ENCODE measurements at regions not wholly inside any gene's neighbourhood (a gene's known extent, or its start where the extent isn't known, plus 50 kb on each side); places are given as distances from the start of the nearest gene placed in this dataset.

DNA sequence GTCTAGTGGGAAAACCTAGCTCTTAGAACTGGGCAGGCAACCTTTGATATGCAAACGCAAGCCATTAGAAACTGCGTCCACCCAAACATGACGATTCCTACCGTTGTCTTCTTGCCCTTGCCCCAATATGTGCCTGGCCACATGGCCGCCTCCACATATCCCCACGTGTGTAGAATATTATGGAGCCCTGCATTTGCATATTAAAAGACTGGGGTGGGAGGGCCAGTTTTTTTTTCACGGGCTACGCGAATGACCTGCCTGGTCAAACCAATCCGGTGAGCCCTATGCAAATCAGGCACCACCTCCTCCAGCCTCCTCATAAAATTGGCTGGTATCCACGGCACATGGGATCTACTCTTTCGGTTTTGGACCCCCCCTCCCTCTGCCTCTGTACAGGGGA, 381.0 kb upstream of the RGMA start:
- DNase-seq: no peak

- peak; percentile 86 for DNase-seq
Measured at GRCh38 chr15:93467337-93467736, 378.3 kb upstream of the RGMA start.

GRCh38 chr15:93466380-93466779, 377.4 kb upstream of the RGMA start:
- no peak for DNase-seq

- no peak for DNase-seq
Measured at GRCh38 chr15:93462690-93463089, 373.7 kb upstream of the RGMA start.

DNA sequence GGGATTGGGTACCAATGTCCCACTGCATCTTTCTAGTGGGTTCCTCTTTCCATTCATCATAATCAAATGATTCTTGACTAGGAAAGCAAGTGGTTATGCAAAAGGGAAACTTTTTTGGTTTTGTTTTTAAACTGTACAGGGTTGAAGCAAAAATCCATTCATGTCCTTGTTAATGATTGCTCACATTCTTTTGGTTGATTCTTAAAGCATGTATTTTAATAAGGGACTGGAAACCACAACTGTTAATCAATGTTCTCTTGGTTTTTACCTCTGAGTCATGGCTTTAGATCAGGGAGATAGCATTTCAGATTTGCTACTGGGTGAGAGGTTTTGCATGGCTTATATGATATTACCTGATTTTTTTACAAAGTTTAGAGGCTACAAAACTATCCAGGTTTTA, 371.7 kb upstream of the RGMA start:
- DNase-seq: no peak

- no peak for DNase-seq
Measured at GRCh38 chr15:93459396-93459795, 370.4 kb upstream of the RGMA start.

GRCh38 chr15:93458597-93458996, 369.6 kb upstream of the RGMA start:
- no peak for DNase-seq

GRCh38 chr15:93454788-93455187, 365.8 kb upstream of the RGMA start:
- no peak for DNase-seq

DNA sequence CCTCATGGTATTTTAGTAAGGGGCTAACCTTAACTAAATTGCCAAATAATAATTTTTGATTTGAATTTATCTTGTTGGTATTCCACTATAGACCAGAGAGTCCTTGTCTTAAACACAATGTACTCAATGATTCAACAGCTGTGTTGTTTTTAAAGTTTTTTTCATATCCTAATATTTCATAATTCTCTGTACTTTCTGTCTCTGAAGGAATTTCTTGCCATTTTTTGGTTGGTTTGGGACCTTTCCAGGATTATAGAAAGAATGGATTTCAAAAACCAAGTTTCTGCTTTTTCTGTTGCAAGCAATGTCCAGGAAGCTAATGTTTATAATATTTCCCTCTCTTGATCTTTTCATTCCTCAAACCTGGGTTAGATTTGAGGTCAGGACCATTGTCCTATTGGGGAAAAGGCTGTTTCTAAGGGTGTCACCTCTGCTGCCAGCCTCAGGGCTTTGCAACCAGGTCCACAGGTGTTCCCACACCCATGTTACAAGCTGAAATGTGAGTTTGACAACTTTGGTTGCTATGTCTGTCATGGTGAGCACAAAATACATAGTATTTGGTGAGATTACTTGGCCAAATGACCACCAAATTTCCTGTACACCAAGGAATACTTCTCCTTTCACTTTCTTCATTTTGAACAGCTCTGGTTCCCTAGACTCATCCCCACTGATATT, 363.7 kb upstream of the RGMA start:
- no peak for DNase-seq

DNA sequence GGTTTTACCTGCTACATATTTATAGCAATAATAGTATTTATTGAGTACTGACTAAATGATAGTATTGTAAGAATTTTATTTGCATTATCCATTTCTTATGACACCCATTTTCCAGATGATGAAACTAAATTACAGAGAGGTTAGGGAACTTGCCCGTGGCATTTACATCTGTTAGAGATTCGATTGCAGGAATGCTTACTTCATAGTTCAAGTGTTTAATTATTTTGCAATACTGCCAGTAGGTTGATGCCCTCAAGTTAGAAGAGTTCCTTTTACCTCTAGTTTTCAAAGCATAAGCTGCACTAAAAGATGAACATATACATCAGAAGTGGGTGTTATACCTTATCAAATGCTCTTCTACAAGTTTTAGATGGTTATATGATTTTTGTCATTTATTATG, 362.8 kb upstream of the RGMA start:
- no peak for DNase-seq

DNA sequence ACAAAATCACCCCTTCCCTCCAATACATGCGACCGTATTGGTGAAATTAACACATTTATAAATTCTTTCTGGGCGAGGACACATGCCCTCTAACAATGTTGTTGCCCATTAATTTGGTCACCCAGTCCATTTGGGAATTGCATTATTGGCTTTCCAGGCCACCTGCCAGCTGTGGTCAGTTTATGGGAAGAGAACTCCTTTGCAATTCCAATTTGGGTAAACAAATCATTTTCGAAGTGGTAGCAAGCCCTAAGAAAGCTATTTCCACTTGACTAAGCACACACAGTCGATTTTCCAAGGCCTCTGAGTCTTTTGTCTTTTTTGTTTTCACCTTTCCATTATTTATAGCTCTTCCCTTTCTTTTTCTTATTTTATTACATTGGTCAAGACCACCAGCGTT, 362.3 kb upstream of the RGMA start:
- DNase-seq: peak; percentile 74

- DNase-seq: no peak
Measured at GRCh38 chr15:93449798-93450197, 360.8 kb upstream of the RGMA start.

- no peak for DNase-seq
Measured at GRCh38 chr15:93438310-93438709, 349.3 kb upstream of the RGMA start.

DNA sequence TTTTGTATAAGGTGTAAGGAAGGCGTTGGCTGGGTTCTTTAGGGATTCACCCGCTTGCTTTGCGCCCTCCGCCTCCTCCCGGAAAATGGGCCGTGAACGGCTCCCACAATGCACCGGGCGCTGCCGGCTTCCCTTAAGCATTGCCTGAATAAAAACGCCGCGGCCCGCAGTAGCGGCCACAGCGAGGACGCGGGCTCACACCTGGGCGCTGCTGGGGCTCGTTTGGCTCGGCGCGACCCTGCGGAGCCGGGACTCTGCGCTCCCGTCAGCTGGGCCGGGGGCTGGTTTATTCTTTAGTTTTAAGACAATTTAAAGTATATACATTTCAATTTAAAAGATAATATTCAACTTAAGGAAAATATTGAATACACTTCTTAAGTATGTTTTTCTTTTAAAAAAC, 343.5 kb upstream of the RGMA start:
- DNase-seq: no peak

GRCh38 chr15:93428807-93429351, 339.9 kb upstream of the RGMA start:
- DNase-seq: peak; percentile 12

DNA sequence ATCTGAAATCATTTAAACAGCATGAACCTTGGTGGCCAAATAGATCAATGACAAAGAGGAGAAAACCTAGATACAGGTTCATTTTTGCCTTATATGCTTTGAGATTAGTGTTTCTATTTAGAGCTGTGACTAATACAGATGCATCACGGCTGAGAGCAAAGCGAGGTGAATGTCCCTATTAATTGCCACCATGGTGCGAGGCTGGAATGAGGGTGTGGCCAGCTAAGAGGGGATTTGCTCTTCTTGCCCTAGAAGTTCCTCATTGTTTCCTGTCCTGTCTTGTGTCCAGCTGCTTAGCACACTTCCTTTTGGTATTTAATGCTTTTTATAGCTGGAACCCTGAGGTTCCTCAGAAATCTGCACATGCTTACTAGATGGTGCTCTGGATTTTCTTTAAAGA, 339.1 kb upstream of the RGMA start:
- peak; percentile 43 for DNase-seq

- DNase-seq: no peak
Measured at GRCh38 chr15:93424131-93424530, 335.1 kb upstream of the RGMA start.

- DNase-seq: no peak
Measured at GRCh38 chr15:93422476-93422875, 333.5 kb upstream of the RGMA start.

DNA sequence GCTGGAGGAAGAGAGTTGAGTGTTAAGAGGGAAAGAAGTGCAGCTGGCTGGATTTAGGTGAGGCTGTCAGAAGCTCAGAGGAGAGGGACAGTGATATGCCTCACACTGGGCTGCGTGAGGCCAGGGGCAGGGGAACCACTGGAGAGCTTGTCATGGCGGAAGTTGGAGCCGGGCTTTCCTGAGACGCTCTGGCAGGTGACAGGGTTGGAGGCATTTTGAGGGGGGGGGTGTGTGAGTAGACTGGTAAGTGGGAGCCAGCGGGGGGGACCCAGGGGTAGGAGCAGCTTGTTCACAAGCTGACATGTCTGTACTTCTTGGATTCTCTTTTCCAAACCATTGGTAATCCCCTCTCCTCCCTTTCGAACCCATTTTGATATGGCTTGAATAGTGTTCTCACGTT, 331.5 kb upstream of the RGMA start:
- DNase-seq: no peak

DNA sequence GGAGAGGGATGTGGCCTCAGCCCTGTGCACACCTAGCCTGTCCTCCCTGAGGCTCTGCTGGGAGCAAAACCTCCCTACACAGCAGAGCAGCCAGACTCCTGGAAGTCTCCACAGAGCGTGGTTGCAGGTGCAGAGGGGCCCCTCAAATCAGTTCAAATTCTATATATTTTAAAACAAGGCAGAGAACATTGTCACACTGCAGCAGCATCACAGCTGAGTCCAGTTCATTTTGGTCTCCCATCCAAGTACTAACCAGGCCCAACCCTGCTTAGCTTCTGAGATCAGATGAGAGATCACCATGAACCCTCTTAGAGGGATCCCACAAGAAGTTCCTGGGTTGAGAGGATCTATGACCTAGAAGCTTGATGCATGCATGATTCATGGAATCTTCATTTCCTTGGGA, 331.0 kb upstream of the RGMA start:
- no peak for DNase-seq

DNA sequence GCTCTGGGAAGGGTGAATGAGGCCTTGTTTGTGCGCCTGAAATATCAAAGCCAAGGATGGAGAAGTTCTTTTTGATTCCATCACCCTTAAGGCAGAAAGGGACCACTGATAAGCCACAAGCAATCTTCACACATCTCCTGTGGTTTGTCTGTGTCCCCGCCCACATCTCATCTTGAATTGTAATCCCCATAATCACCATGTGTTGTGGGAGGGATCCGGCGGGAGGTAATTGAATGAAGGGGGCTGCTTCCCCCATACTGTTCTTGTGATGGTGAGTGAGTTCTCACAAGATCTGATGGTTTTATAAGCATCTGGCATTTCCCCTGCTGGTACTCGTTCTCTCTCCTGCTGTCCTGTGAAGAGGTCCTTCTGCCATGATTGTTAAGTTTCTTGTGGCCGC, 329.6 kb upstream of the RGMA start:
- no peak for DNase-seq

DNA sequence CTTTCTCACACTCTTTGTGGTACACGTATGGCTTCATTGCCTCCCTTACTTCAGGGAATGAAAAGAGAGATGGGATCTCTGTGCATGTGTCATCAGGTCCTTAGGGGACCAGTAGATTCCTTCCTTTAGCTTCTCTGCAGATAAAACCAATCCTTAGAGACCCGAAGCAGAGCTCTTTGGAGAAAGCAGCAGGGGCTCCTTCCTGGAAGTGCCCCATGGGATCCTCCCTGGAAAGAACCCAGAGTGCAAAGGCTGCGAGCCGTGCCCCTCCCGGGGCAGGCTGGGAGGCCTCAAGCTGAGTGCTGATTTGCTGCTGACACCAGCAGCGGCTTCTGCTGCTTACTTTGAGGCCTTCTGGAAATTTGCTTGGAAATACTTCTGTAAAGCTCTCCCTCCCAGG, 328.6 kb upstream of the RGMA start:
- no peak for DNase-seq

- DNase-seq: no peak
Measured at GRCh38 chr15:93417156-93417555, 328.1 kb upstream of the RGMA start.

DNA sequence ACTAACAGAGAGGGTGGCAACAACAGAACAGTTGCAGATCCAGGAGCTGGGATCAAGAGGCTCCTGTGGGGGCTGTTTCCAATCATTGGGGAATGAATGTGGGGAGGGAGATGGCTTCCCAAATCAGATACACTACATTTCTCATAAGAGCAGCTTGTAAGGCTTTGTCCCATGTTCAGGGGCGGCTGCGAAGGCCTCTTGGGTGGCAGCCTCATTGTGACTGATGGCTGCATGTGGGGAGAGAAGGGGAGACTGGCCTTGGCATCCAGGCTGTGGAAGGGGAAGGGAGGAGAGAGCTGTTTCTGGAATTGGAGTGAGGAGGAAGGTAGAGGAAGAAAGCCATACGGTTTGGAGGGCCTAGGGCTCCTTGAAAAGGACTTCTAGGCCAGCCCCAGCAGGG, 326.6 kb upstream of the RGMA start:
- DNase-seq: no peak

GRCh38 chr15:93414576-93415231, 325.7 kb upstream of the RGMA start:
- no peak for DNase-seq
